ENCODE measurements at regions not wholly inside any gene's neighbourhood (a gene's known extent, or its start where the extent isn't known, plus 50 kb on each side); places are given as distances from the start of the nearest gene placed in this dataset.
"Not testable (repeated sequence)": the region's sequence is repeated elsewhere in the genome, so short reads cannot be mapped to it uniquely, and the experiment has no call there.

- peak; percentile 44 to 53 for DNase-seq (ENCODE audit: low read depth in 2 of 2)
These were observed 177.6 kb downstream of the AIPL1 start for GRCh38 chr17:6257336-6257735.

- no peak for DNase-seq (ENCODE audit: low read depth in 2 of 2)
These were observed 179.6 kb downstream of the AIPL1 start for GRCh38 chr17:6255322-6255721.

- no peak for DNase-seq (ENCODE audit: low read depth in 2 of 2)
These were observed 180.9 kb downstream of the AIPL1 start for GRCh38 chr17:6254036-6254435.

GRCh38 chr17:6251640-6252039 is 181.5 kb downstream of the WSCD1 start:
- not testable (repeated sequence) for DNase-seq (ENCODE audit: low read depth in 2 of 2)

- no peak for DNase-seq (ENCODE audit: low read depth in 2 of 2)
These were observed 179.6 kb downstream of the WSCD1 start for GRCh38 chr17:6249732-6250131.

- no peak for DNase-seq (ENCODE audit: low read depth in 2 of 2)
These were observed 177.9 kb downstream of the WSCD1 start for GRCh38 chr17:6248061-6248460.

- no peak for DNase-seq (ENCODE audit: low read depth in 2 of 2)
These were observed 175.4 kb downstream of the WSCD1 start for GRCh38 chr17:6245301-6246177.

- no peak for DNase-seq (ENCODE audit: low read depth in 2 of 2)
These were observed 174.6 kb downstream of the WSCD1 start for GRCh38 chr17:6244796-6245195.

- DNase-seq (ENCODE audit: low read depth in 2 of 2) = no peak
These were observed 174.1 kb downstream of the WSCD1 start for GRCh38 chr17:6244253-6244652.

GRCh38 chr17:6243186-6243585 is 173.0 kb downstream of the WSCD1 start:
- DNase-seq (ENCODE audit: low read depth in 2 of 2) = no peak

- DNase-seq (ENCODE audit: low read depth in 2 of 2) = no peak
These were observed 171.8 kb downstream of the WSCD1 start for GRCh38 chr17:6241996-6242395.

GRCh38 chr17:6241381-6241780 is 171.2 kb downstream of the WSCD1 start:
- no peak for DNase-seq (ENCODE audit: low read depth in 2 of 2)

- DNase-seq (ENCODE audit: low read depth in 2 of 2) = no peak
These were observed 170.4 kb downstream of the WSCD1 start for GRCh38 chr17:6240601-6241000.

- no peak for DNase-seq (ENCODE audit: low read depth in 2 of 2)
These were observed 169.8 kb downstream of the WSCD1 start for GRCh38 chr17:6240001-6240400.

GRCh38 chr17:6239241-6239798 is 169.1 kb downstream of the WSCD1 start:
- DNase-seq (ENCODE audit: low read depth in 2 of 2) = no peak

- DNase-seq (ENCODE audit: low read depth in 2 of 2) = no peak
These were observed 163.7 kb downstream of the WSCD1 start for GRCh38 chr17:6233856-6234255.

GRCh38 chr17:6233339-6233738 is 163.2 kb downstream of the WSCD1 start:
- DNase-seq (ENCODE audit: low read depth in 2 of 2) = no peak

- no peak for DNase-seq (ENCODE audit: low read depth in 2 of 2)
These were observed 162.5 kb downstream of the WSCD1 start for GRCh38 chr17:6232732-6233101.

GRCh38 chr17:6231886-6232731 is 161.9 kb downstream of the WSCD1 start:
- no peak for DNase-seq (ENCODE audit: low read depth in 2 of 2)

- DNase-seq (ENCODE audit: low read depth in 2 of 2) = no peak
These were observed 161.3 kb downstream of the WSCD1 start for GRCh38 chr17:6231465-6231864.

GRCh38 chr17:6218333-6218732 is 148.2 kb downstream of the WSCD1 start:
- DNase-seq (ENCODE audit: low read depth in 2 of 2) = no peak

Measured in fibroblast of skin of left quadriceps (primary cell).